B cell (primary cell): ENCODE measurements at regions not wholly inside any gene's neighbourhood (a gene's known extent, or its start where the extent isn't known, plus 50 kb on each side); places are given as distances from the start of the nearest gene placed in this dataset.

ENCODE experiments used
- ATAC-seq: fragments of 200-7000 bp; cut with Tn5 transposase; one replicate; pipeline ENCODE4 v1.10.0; 2021; ENCODE audit warnings: low read depth, mild to moderate bottlenecking, moderate number of reproducible peaks, moderate library complexity
- CTCF ChIA-PET: fragments of 350-600 bp; sonication (Branson Sonifier 250); formaldehyde crosslinking; loops from one replicate; lab custom pipeline; 2021; ENCODE audit warnings: antibody characterized with exemption, inconsistent platforms; lab: Charles Lee
- POLR2A ChIA-PET: fragments of 350-600 bp; sonication (Branson Sonifier 250); formaldehyde crosslinking; loops from one replicate; lab custom pipeline; 2021; ENCODE audit warnings: antibody characterized with exemption; lab: Charles Lee
- DNase-seq: peaks from one replicate; pipeline ENCODE4 v3.0.0; 2013
- H2AFZ ChIP-seq: 2 replicates; pipeline ENCODE4 v1.6.1; 2012; ENCODE audit warnings: mild to moderate bottlenecking, low read depth, low read length; ENCODE audit not compliant: insufficient read depth, poor library complexity, severe bottlenecking
- H3K27ac ChIP-seq, 2 donors: 1 replicate in 1 of 2; 2 replicates in 1 of 2; pipeline ENCODE4 v1.5.1; 2012 to 2013; ENCODE audit warnings: low read length in 2 of 2, mild to moderate bottlenecking in 2 of 2, moderate library complexity in 1 of 2
- H3K27me3 ChIP-seq, 4 experiments: fragments of 200-600 bp in 1 of 4; sonication (generic) in 1 of 4; replicated peaks in 1 of 4; 1 replicate in 2 of 4; 2 replicates in 2 of 4; pipeline versions ENCODE4 v1.6.1 to v1.7.0; 2013 to 2016; ENCODE audit warnings: low read length in 3 of 4, mild to moderate bottlenecking in 2 of 4, mixed read lengths in 1 of 4, moderate library complexity in 1 of 4; ENCODE audit not compliant: insufficient read depth in 4 of 4, control insufficient read depth in 3 of 4; ENCODE audit errors: control extremely low read depth in 1 of 4
- H3K36me3 ChIP-seq, 2 experiments: replicated peaks in 1 of 2; 1 replicate in 1 of 2; 2 replicates in 1 of 2; pipeline versions ENCODE4 v1.6.1 to v1.7.1; 2013; ENCODE audit warnings: low read length in 1 of 2; ENCODE audit not compliant: insufficient read depth in 2 of 2, control insufficient read depth in 1 of 2; ENCODE audit errors: control extremely low read depth in 1 of 2, extremely low read depth in 1 of 2
- H3K4me1 ChIP-seq, 2 donors: fragments of 200-600 bp in 1 of 2; sonication (generic) in 1 of 2; 1 replicate in 1 of 2; 2 replicates in 1 of 2; pipeline versions ENCODE4 v1.5.1 to v1.6.1; 2013 to 2017; ENCODE audit warnings: low read length in 2 of 2; ENCODE audit not compliant: control insufficient read depth in 2 of 2, insufficient read depth in 2 of 2
- H3K4me2 ChIP-seq: replicated peaks from 2 replicates; pipeline ENCODE3; 2012; ENCODE audit warnings: mild to moderate bottlenecking, low read depth, low read length; ENCODE audit not compliant: poor library complexity, severe bottlenecking
- H3K4me3 ChIP-seq, 5 experiments: fragments of 200-600 bp in 1 of 5; sonication (generic) in 1 of 5; 1 replicate in 3 of 5; 2 replicates in 2 of 5; pipeline versions ENCODE4 v1.5.1 to v1.7.0; 2011 to 2016; ENCODE audit warnings: low read length in 4 of 5, mild to moderate bottlenecking in 4 of 5, low read depth in 2 of 5, control low read depth in 1 of 5, moderate library complexity in 1 of 5; ENCODE audit not compliant: insufficient read depth in 1 of 5; ENCODE audit errors: control extremely low read depth in 1 of 5, extremely low read depth in 1 of 5
- H3K79me2 ChIP-seq: fragments of 200-600 bp; sonication (generic); one replicate; pipeline ENCODE4 v1.6.0; 2016; ENCODE audit warnings: low read length; ENCODE audit not compliant: control insufficient read depth, insufficient read depth
- H3K9ac ChIP-seq: fragments of 200-600 bp; sonication (generic); 2 replicates; pipeline ENCODE4 v1.6.1; 2017; ENCODE audit warnings: mild to moderate bottlenecking, low read length, moderate library complexity
- H3K9me3 ChIP-seq, 3 donors: one replicate each; pipeline versions ENCODE4 v1.6.1 to v1.7.1; 2013; ENCODE audit warnings: low read length in 2 of 3; ENCODE audit not compliant: control insufficient read depth in 2 of 3, insufficient read depth in 1 of 3; ENCODE audit errors: control extremely low read depth in 1 of 3
- H4K20me1 ChIP-seq: 2 replicates; pipeline ENCODE4 v1.6.0; 2012; ENCODE audit warnings: mild to moderate bottlenecking, low read length; ENCODE audit not compliant: insufficient read depth, control insufficient read depth, poor library complexity, severe bottlenecking
- H3K27ac Mint-ChIP-seq: one replicate; pipeline ENCODE4 v1.8.0; 2021; ENCODE audit warnings: mixed read lengths
- H3K27me3 Mint-ChIP-seq: one replicate; pipeline ENCODE4 v1.8.0; 2021; ENCODE audit warnings: mixed read lengths
- H3K4me1 Mint-ChIP-seq: one replicate; pipeline ENCODE4 v1.8.0; 2021; ENCODE audit warnings: mixed read lengths
- H3K4me3 Mint-ChIP-seq: one replicate; pipeline ENCODE4 v1.8.0; 2021; ENCODE audit warnings: mixed read lengths
- H3K9me3 Mint-ChIP-seq: one replicate; pipeline ENCODE4 v1.8.0; 2022; ENCODE audit warnings: mixed read lengths; ENCODE audit not compliant: insufficient read depth
- EZH2 ChIP-seq: IDR thresholded peaks from 2 replicates; pipeline ENCODE4 v1.6.1; 2012; ENCODE audit warnings: borderline replicate concordance, low read depth, mild to moderate bottlenecking, moderate library complexity, low read length; ENCODE audit not compliant: insufficient read depth, poor library complexity, severe bottlenecking
- WGBS: methylation state at CpG from one replicate; pipeline ENCODE4 v1.1.5; 2013; ENCODE audit warnings: missing lambda C conversion rate; ENCODE audit not compliant: insufficient coverage; 5-methylcytosine and 5-hydroxymethylcytosine counted together
- intact Hi-C: fragments of 100-400 bp; cut with micrococcal nuclease; formaldehyde crosslinking; loops from one replicate; pipeline ENCODE4 v1.10.0; 2022
- TF ChIP-seq, protein P1 (sequence below): fragments of 200-600 bp; IDR thresholded peaks from one replicate; pipeline ENCODE4 v1.8.0; 2022; ENCODE audit warnings: antibody characterized with exemption, mild to moderate bottlenecking

DNA sequence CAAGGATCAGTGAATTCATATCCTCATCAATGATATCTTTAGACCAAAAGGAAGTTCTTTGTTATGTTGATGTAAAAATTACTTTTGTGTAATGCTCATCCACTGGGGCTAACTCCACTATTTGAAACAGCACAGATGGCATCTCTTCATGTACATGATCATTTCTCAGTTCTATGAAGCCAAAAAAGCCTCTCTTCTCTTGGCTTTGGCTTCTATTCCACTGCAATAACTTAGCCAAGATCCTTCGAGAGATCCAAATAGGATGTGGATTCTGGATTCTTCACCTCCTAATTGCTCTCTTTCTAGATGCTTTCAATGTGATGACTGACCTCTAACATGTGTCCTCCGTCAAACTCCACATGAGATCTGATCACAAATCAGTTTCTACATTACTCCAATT is 851.2 kb downstream of the GALC start:
- no peaks in the 10 kb centered on the region for H3K4me1 Mint-ChIP-seq
- no peak overlapping the region for H3K4me3 Mint-ChIP-seq
- no peak overlapping the region for H3K9ac ChIP-seq
- no peaks in the 10 kb centered on the region for H3K27me3 ChIP-seq
- H3K27me3 Mint-ChIP-seq = no peaks in the 10 kb centered on the region
- no peak overlapping the region for H3K27ac Mint-ChIP-seq
- ChIA-PET POLR2A (no interaction called here), CTCF (no interaction called here)
- no peaks in the 10 kb centered on the region for H3K36me3 ChIP-seq
- no peaks in the 10 kb centered on the region for H4K20me1 ChIP-seq
- DNase-seq (no peak), ATAC-seq (no peak)
- no peaks in the 10 kb centered on the region for H3K79me2 ChIP-seq
- H3K9me3 ChIP-seq = peaks cover 0 to 2% (median 2%) of the 10 kb centered on the region in 3 donors
- H2AFZ ChIP-seq = no peak overlapping the region
- no peak overlapping the region for H3K4me3 ChIP-seq
- no peak for TF ChIP-seq EZH2
- TF ChIP-seq, protein P1, sequence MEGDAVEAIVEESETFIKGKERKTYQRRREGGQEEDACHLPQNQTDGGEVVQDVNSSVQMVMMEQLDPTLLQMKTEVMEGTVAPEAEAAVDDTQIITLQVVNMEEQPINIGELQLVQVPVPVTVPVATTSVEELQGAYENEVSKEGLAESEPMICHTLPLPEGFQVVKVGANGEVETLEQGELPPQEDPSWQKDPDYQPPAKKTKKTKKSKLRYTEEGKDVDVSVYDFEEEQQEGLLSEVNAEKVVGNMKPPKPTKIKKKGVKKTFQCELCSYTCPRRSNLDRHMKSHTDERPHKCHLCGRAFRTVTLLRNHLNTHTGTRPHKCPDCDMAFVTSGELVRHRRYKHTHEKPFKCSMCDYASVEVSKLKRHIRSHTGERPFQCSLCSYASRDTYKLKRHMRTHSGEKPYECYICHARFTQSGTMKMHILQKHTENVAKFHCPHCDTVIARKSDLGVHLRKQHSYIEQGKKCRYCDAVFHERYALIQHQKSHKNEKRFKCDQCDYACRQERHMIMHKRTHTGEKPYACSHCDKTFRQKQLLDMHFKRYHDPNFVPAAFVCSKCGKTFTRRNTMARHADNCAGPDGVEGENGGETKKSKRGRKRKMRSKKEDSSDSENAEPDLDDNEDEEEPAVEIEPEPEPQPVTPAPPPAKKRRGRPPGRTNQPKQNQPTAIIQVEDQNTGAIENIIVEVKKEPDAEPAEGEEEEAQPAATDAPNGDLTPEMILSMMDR = no peak
- H3K4me2 ChIP-seq = no peak overlapping the region
- intact Hi-C loops = no loop called here
- H3K4me1 ChIP-seq = no peaks in the 10 kb centered on the region
- peaks cover 6% of the 10 kb centered on the region for H3K9me3 Mint-ChIP-seq
- no CpG with 5 or more reads among the region's 2 CpGs for WGBS
- no peak overlapping the region for H3K27ac ChIP-seq

DNA sequence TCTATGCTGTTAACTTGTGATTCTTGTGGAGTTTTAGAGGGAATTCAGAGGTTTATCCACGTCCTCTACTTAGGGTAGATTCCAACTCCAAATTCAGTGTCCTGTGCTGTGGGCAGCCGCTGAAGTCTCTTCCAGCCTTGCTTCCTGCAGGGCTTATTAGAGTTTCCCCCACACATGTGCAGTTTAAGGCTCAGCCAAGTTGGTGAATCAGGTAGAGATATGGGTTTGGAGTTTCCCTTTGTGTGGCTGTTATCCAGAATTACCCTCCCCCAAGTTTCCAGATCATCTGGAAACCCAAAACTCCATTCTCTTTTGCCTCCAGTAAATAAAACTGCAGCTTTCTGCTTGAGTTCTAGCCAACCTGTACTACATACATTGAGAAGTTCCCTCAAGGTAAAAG is 853.7 kb downstream of the GALC start:
- no peak overlapping the region for H3K4me2 ChIP-seq
- H2AFZ ChIP-seq = no peak overlapping the region
- DNase-seq = no peak

More for the DNA sequence above, 853.7 kb downstream of the GALC start:
- Mint-ChIP-seq H3K9me3 (peaks cover 6% of the 10 kb centered on the region), H3K27me3 (no peaks in the 10 kb centered on the region), H3K4me3 (no peak overlapping the region), H3K4me1 (no peaks in the 10 kb centered on the region), H3K27ac (no peak overlapping the region)
- Histone ChIP-seq H3K27ac (no peak overlapping the region), H3K9me3 (peaks cover 0 to 2% (median 2%) of the 10 kb centered on the region in 3 donors), H3K4me1 (no peaks in the 10 kb centered on the region), H3K36me3 (no peaks in the 10 kb centered on the region), H3K79me2 (no peaks in the 10 kb centered on the region), H4K20me1 (no peaks in the 10 kb centered on the region), H3K27me3 (no peaks in the 10 kb centered on the region), H3K9ac (no peak overlapping the region), H3K4me3 (no peak overlapping the region)
- no peak for TF ChIP-seq EZH2
- TF ChIP-seq, protein P1 = no peak
- CTCF ChIA-PET = no interaction called here
- intact Hi-C loops = no loop called here
- POLR2A ChIA-PET = no interaction called here
- WGBS = 83% methylated on average over 1 of the region's 2 CpGs
- ATAC-seq = no peak
